Ishikawa (cell line): ENCODE measurements at regions not wholly inside any gene's neighbourhood (a gene's known extent, or its start where the extent isn't known, plus 50 kb on each side); places are given as distances from the start of the nearest gene placed in this dataset.

Source experiments
- CEBPB ChIP-seq: IDR thresholded peaks from 2 replicates; pipeline ENCODE4 v1.6.1; 2012
- CREB1 ChIP-seq: IDR thresholded peaks from 2 replicates; pipeline ENCODE4 v1.6.1; 2012; ENCODE audit warnings: low read depth
- EGR1 ChIP-seq: IDR thresholded peaks from 2 replicates; pipeline ENCODE4 v1.6.1; 2012
- EP300 ChIP-seq: IDR thresholded peaks from 2 replicates; pipeline ENCODE4 v1.6.1; 2012; ENCODE audit warnings: borderline replicate concordance
- FOXM1 ChIP-seq: IDR thresholded peaks from 2 replicates; pipeline ENCODE4 v1.6.1; 2012; ENCODE audit warnings: low read depth, borderline replicate concordance
- MAX ChIP-seq: IDR thresholded peaks from 2 replicates; pipeline ENCODE4 v1.6.1; 2012
- NFIC ChIP-seq: IDR thresholded peaks from 2 replicates; pipeline ENCODE4 v1.6.1; 2012
- RAD21 ChIP-seq: IDR thresholded peaks from 2 replicates; pipeline ENCODE4 v1.6.1; 2012; ENCODE audit warnings: low read depth
- REST ChIP-seq: IDR thresholded peaks from 2 replicates; pipeline ENCODE4 v1.6.1; 2012; ENCODE audit warnings: low read depth, mild to moderate bottlenecking
- TAF1 ChIP-seq: IDR thresholded peaks from 2 replicates; pipeline ENCODE4 v1.6.1; 2012; ENCODE audit warnings: low read depth, mild to moderate bottlenecking
- TCF12 ChIP-seq: IDR thresholded peaks from 2 replicates; pipeline ENCODE4 v1.6.1; 2012; ENCODE audit warnings: low read depth
- TEAD4 ChIP-seq: IDR thresholded peaks from 2 replicates; pipeline ENCODE4 v1.6.1; 2012
- USF1 ChIP-seq: IDR thresholded peaks from 2 replicates; pipeline ENCODE4 v1.6.1; 2012
- YY1 ChIP-seq: IDR thresholded peaks from 2 replicates; pipeline ENCODE4 v1.6.1; 2012; ENCODE audit warnings: low read depth
- ZBTB7A ChIP-seq: IDR thresholded peaks from 2 replicates; pipeline ENCODE4 v1.6.1; 2012; ENCODE audit warnings: low read depth

GRCh38 chr11:134915212-134915611 lies 503.2 kb upstream of the B3GAT1 start:
- no peak for TF ChIP-seq MAX
- TF ChIP-seq REST: no peak
- no peak for TF ChIP-seq TAF1
- TF ChIP-seq YY1: no peak
- TF ChIP-seq FOXM1: no peak
- no peak for TF ChIP-seq CEBPB

GRCh38 chr11:134913999-134914590 lies 502.1 kb upstream of the B3GAT1 start:
- no peak for TF ChIP-seq NFIC
- TF ChIP-seq ZBTB7A: no peak
- TF ChIP-seq CEBPB: no peak
- TF ChIP-seq EGR1: no peak
- no peak for TF ChIP-seq TCF12
- TF ChIP-seq MAX: no peak
- no peak for TF ChIP-seq USF1
- no peak for TF ChIP-seq REST
- TF ChIP-seq TEAD4: no peak
- TF ChIP-seq CREB1: no peak
- no peak for TF ChIP-seq YY1
- TF ChIP-seq RAD21: no peak

GRCh38 chr11:134913391-134913790 lies 501.3 kb upstream of the B3GAT1 start:
- no peak for TF ChIP-seq NFIC
- TF ChIP-seq YY1: no peak
- TF ChIP-seq EP300: no peak
- no peak for TF ChIP-seq TCF12
- no peak for TF ChIP-seq RAD21
- no peak for TF ChIP-seq CEBPB
- TF ChIP-seq CREB1: no peak
- no peak for TF ChIP-seq FOXM1
- TF ChIP-seq USF1: no peak
- TF ChIP-seq EGR1: no peak
- no peak for TF ChIP-seq MAX

- TF ChIP-seq FOXM1 (no peak), TAF1 (no peak), TEAD4 (no peak), YY1 (no peak)
These were observed 499.6 kb upstream of the B3GAT1 start for GRCh38 chr11:134911514-134912180.

GRCh38 chr11:134908583-134908982 lies 496.5 kb upstream of the B3GAT1 start:
- TF ChIP-seq TCF12: no peak
- TF ChIP-seq FOXM1: no peak
- no peak for TF ChIP-seq ZBTB7A
- TF ChIP-seq TEAD4: no peak
- no peak for TF ChIP-seq NFIC
- no peak for TF ChIP-seq MAX
- TF ChIP-seq USF1: no peak
- no peak for TF ChIP-seq EGR1
- no peak for TF ChIP-seq CREB1
- TF ChIP-seq TAF1: no peak
- no peak for TF ChIP-seq EP300
